Endodermal cell (in vitro differentiated cells): ENCODE measurements at regions not wholly inside any gene's neighbourhood (a gene's known extent, or its start where the extent isn't known, plus 50 kb on each side); places are given as distances from the start of the nearest gene placed in this dataset.

ENCODE experiments used
- DNase-seq: peaks from one replicate; pipeline ENCODE4 v3.0.0-alpha.2; 2017
- H3K27ac ChIP-seq: 2 replicates; pipeline ENCODE4 v1.5.1; 2013; ENCODE audit warnings: mild to moderate bottlenecking, low read depth, low read length, moderate library complexity
- H3K27me3 ChIP-seq: 2 replicates; pipeline ENCODE4 v1.6.1; 2013; ENCODE audit warnings: mild to moderate bottlenecking, low read length, moderate library complexity; ENCODE audit not compliant: insufficient read depth, control insufficient read depth, poor library complexity, severe bottlenecking
- H3K36me3 ChIP-seq: 2 replicates; pipeline ENCODE4 v1.7.0; 2013; ENCODE audit warnings: mild to moderate bottlenecking, low read length, moderate library complexity; ENCODE audit not compliant: control insufficient read depth, insufficient read depth
- H3K4me1 ChIP-seq: one replicate; pipeline ENCODE4 v1.7.0; 2013; ENCODE audit warnings: low read length; ENCODE audit not compliant: control insufficient read depth, insufficient read depth
- H3K4me3 ChIP-seq: 2 replicates; pipeline ENCODE4 v1.5.1; 2013; ENCODE audit warnings: mild to moderate bottlenecking, low read length, moderate library complexity
- H3K9ac ChIP-seq: 2 replicates; pipeline ENCODE4 v1.6.1; 2013; ENCODE audit warnings: mild to moderate bottlenecking, low read length, moderate library complexity; ENCODE audit not compliant: poor library complexity, severe bottlenecking; ENCODE audit errors: extremely low read depth
- H3K9me3 ChIP-seq: 2 replicates; pipeline ENCODE4 v1.6.1; 2013; ENCODE audit warnings: mild to moderate bottlenecking, low read length, moderate library complexity; ENCODE audit not compliant: control insufficient read depth
- H3K27ac Mint-ChIP-seq: 2 replicates; pipeline ENCODE4 v1.8.0; 2020; ENCODE audit warnings: mixed read lengths
- H3K27me3 Mint-ChIP-seq: 2 replicates; pipeline ENCODE4 v1.8.0; 2021; ENCODE audit warnings: mild to moderate bottlenecking, mixed read lengths; ENCODE audit not compliant: insufficient read depth
- H3K36me3 Mint-ChIP-seq: 2 replicates; pipeline ENCODE4 v1.8.0; 2020; ENCODE audit warnings: low read depth, mixed read lengths
- H3K4me1 Mint-ChIP-seq: 2 replicates; pipeline ENCODE4 v1.8.0; 2020; ENCODE audit warnings: mixed read lengths
- H3K4me3 Mint-ChIP-seq: 2 replicates; pipeline ENCODE4 v1.8.0; 2020; ENCODE audit warnings: mild to moderate bottlenecking, moderate library complexity, mixed read lengths
- H3K9me3 Mint-ChIP-seq: 2 replicates; pipeline ENCODE4 v1.8.0; 2020; ENCODE audit warnings: mild to moderate bottlenecking, mixed read lengths
- CTCF ChIP-seq: fragments of 200-600 bp; sonication (generic); conservative IDR thresholded peaks from 2 replicates; pipeline ENCODE4 v1.5.0; 2021; ENCODE audit warnings: antibody characterized with exemption, mild to moderate bottlenecking
- WGBS, 2 experiments: methylation state at CpG; one replicate each; pipeline versions ENCODE4 v1.1.5 to v1.1.7; 2013; ENCODE audit warnings: missing lambda C conversion rate in 2 of 2, mixed read lengths in 1 of 2; ENCODE audit not compliant: insufficient coverage in 1 of 2, insufficient read length in 1 of 2; 5-methylcytosine and 5-hydroxymethylcytosine counted together

GRCh38 chr2:4862031-4862430 is 830.2 kb upstream of the SOX11 start:
- no peak for TF ChIP-seq CTCF
- Mint-ChIP-seq H3K4me1 (no peaks in the 10 kb centered on the region), H3K9me3 (no peaks in the 10 kb centered on the region), H3K36me3 (no peaks in the 10 kb centered on the region), H3K27me3 (no peaks in the 10 kb centered on the region), H3K4me3 (no peak overlapping the region), H3K27ac (no peak overlapping the region)
- H3K27me3 ChIP-seq = no peaks in the 10 kb centered on the region
- DNase-seq = no peak
- H3K9me3 ChIP-seq = no peaks in the 10 kb centered on the region
- H3K4me1 ChIP-seq = no peaks in the 10 kb centered on the region
- H3K27ac ChIP-seq = no peak overlapping the region
- H3K9ac ChIP-seq = no peak overlapping the region
- H3K4me3 ChIP-seq = no peak overlapping the region
- 89% methylated on average over 1 to 3 of the region's 3 CpGs for WGBS, 2 experiments
- no peaks in the 10 kb centered on the region for H3K36me3 ChIP-seq

GRCh38 chr2:4866198-4866597 is 826.0 kb upstream of the SOX11 start:
- Mint-ChIP-seq H3K4me1 (no peaks in the 10 kb centered on the region), H3K27ac (no peak overlapping the region), H3K4me3 (no peak overlapping the region), H3K36me3 (no peaks in the 10 kb centered on the region), H3K27me3 (no peaks in the 10 kb centered on the region), H3K9me3 (no peaks in the 10 kb centered on the region)
- DNase-seq = no peak
- Histone ChIP-seq H3K9ac (no peak overlapping the region), H3K27ac (no peak overlapping the region), H3K36me3 (no peaks in the 10 kb centered on the region), H3K9me3 (no peaks in the 10 kb centered on the region), H3K4me1 (no peaks in the 10 kb centered on the region), H3K27me3 (no peaks in the 10 kb centered on the region), H3K4me3 (no peak overlapping the region)
- TF ChIP-seq CTCF = no peak
- 86 to 93% methylated on average over 2 to 4 of the region's 4 CpGs for WGBS, 2 experiments

GRCh38 chr2:4868466-4868865 is 823.7 kb upstream of the SOX11 start:
- Mint-ChIP-seq H3K4me3 (no peak overlapping the region), H3K27ac (no peak overlapping the region), H3K27me3 (no peaks in the 10 kb centered on the region), H3K36me3 (no peaks in the 10 kb centered on the region), H3K4me1 (no peaks in the 10 kb centered on the region), H3K9me3 (no peaks in the 10 kb centered on the region)
- Histone ChIP-seq H3K27ac (no peak overlapping the region), H3K27me3 (no peaks in the 10 kb centered on the region), H3K36me3 (no peaks in the 10 kb centered on the region), H3K9ac (no peak overlapping the region), H3K4me1 (no peaks in the 10 kb centered on the region), H3K9me3 (no peaks in the 10 kb centered on the region), H3K4me3 (no peak overlapping the region)
- no peak for DNase-seq
- TF ChIP-seq CTCF = no peak
- 93 to 100% methylated on average over 1 of the region's 1 CpG for WGBS, 2 experiments
